Endothelial cell of umbilical vein (primary cell): ENCODE measurements at regions not wholly inside any gene's neighbourhood (a gene's known extent, or its start where the extent isn't known, plus 50 kb on each side); places are given as distances from the start of the nearest gene placed in this dataset.

ENCODE experiments used
- BruUV-seq: library from RNA; stranded (reverse); fragments of 400-500 nt; replicated peaks from 2 replicates; lab custom pipeline; 2021; lab: Mats Ljungman, UMichigan
- CTCF ChIA-PET: fragments of 300-600, 350-600 bp; sonication (Branson Sonifier 250); formaldehyde crosslinking; loops from one replicate; lab custom pipeline; 2021; ENCODE audit warnings: antibody characterized with exemption, inconsistent platforms; lab: Charles Lee
- POLR2A ChIA-PET: fragments of 300-600, 350-600 bp; sonication (Branson Sonifier 250); formaldehyde crosslinking; loops from one replicate; lab custom pipeline; 2021; ENCODE audit warnings: antibody characterized with exemption, inconsistent platforms; lab: Charles Lee
- DNase-seq: peaks from one replicate; pipeline ENCODE4 v3.0.0-alpha.2; 2011; ENCODE audit warnings: low read depth, low spot score
- FAIRE-seq: peaks from 2 replicates; lab custom pipeline; 2011; peaks lifted over from hg19 to GRCh38; lab: Jason Lieb, UNC
- H2AFZ ChIP-seq: 2 replicates; pipeline ENCODE4 v1.6.0; 2012; ENCODE audit warnings: low read depth, low read length, control low read depth, inconsistent platforms
- H3K27ac ChIP-seq: 2 replicates; pipeline ENCODE4 v1.5.1; 2011; ENCODE audit warnings: low read depth, mild to moderate bottlenecking, control low read depth, low read length, moderate library complexity; ENCODE audit not compliant: insufficient read depth
- H3K27me3 ChIP-seq, 2 experiments: 2 replicates each; pipeline versions ENCODE4 v1.6.0 to v1.6.1; 2011; ENCODE audit warnings: low read length in 2 of 2, mixed read lengths in 1 of 2; ENCODE audit not compliant: control insufficient read depth in 2 of 2, insufficient read depth in 2 of 2
- H3K36me3 ChIP-seq, 2 experiments: 2 replicates in 1 of 2; 3 replicates in 1 of 2; pipeline ENCODE4 v1.5.1; 2011; ENCODE audit warnings: low read length in 2 of 2, mild to moderate bottlenecking in 1 of 2, moderate library complexity in 1 of 2; ENCODE audit not compliant: control insufficient read depth in 2 of 2, insufficient read depth in 2 of 2; ENCODE audit errors: extremely low read depth in 1 of 2
- H3K4me1 ChIP-seq: 3 replicates; pipeline ENCODE4 v1.5.1; 2011; ENCODE audit warnings: mild to moderate bottlenecking, low read length; ENCODE audit not compliant: control insufficient read depth, insufficient read depth; ENCODE audit errors: extremely low read depth
- H3K4me2 ChIP-seq: 2 replicates; pipeline ENCODE4 v1.6.1; 2011; ENCODE audit warnings: low read length, control low read depth, mixed read lengths; ENCODE audit not compliant: insufficient read depth
- H3K4me3 ChIP-seq, 3 experiments: fragments of 200-600 bp in 1 of 3; sonication (generic), shearing (Covaris generic) in 1 of 3; replicated peaks in 1 of 3; 2 replicates each; pipeline ENCODE4 v1.5.1; 2011 to 2016; ENCODE audit warnings: control low read depth in 3 of 3, low read length in 3 of 3, mild to moderate bottlenecking in 2 of 3, inconsistent platforms in 1 of 3, low read depth in 1 of 3, moderate library complexity in 1 of 3; ENCODE audit not compliant: insufficient read depth in 1 of 3
- H3K79me2 ChIP-seq: 2 replicates; pipeline ENCODE4 v1.6.0; 2012; ENCODE audit warnings: low read length, inconsistent platforms; ENCODE audit not compliant: control insufficient read depth, insufficient read depth
- H3K9ac ChIP-seq: replicated peaks from 2 replicates; pipeline ENCODE3; 2011; ENCODE audit warnings: low read length, control low read depth; ENCODE audit not compliant: insufficient read depth; ENCODE audit errors: extremely low read depth
- H3K9me1 ChIP-seq: replicated peaks from 3 replicates; pipeline ENCODE4 v1.6.0; 2011; ENCODE audit warnings: mild to moderate bottlenecking, low read length; ENCODE audit not compliant: control insufficient read depth, insufficient read depth; ENCODE audit errors: extremely low read depth
- H3K9me3 ChIP-seq: replicated peaks from 2 replicates; pipeline ENCODE4 v1.5.1; 2012; ENCODE audit warnings: low read length, inconsistent platforms; ENCODE audit not compliant: control insufficient read depth, insufficient read depth
- H4K20me1 ChIP-seq: replicated peaks from 2 replicates; pipeline ENCODE3; 2011; ENCODE audit warnings: mild to moderate bottlenecking, low read length; ENCODE audit not compliant: control insufficient read depth, insufficient read depth; ENCODE audit errors: extremely low read depth
- CTCF ChIP-seq, 2 donors: IDR thresholded peaks; 1 replicate in 1 of 2; 2 replicates in 1 of 2; pipeline ENCODE4 v1.5.1; 2011; ENCODE audit warnings: low read length in 2 of 2, mild to moderate bottlenecking in 2 of 2, moderate library complexity in 2 of 2, control low read depth in 1 of 2, inconsistent platforms in 1 of 2, low read depth in 1 of 2; ENCODE audit not compliant: insufficient read depth in 1 of 2; ENCODE audit errors: extremely low read depth in 1 of 2
- EZH2 ChIP-seq: IDR thresholded peaks from 2 replicates; pipeline ENCODE4 v1.6.1; 2012; ENCODE audit warnings: borderline replicate concordance, low read depth, mild to moderate bottlenecking, moderate library complexity, low read length, inconsistent platforms; ENCODE audit not compliant: severe bottlenecking
- FOS ChIP-seq: IDR thresholded peaks from 2 replicates; pipeline ENCODE4 v1.6.1; 2011; ENCODE audit warnings: mild to moderate bottlenecking, low read length, moderate library complexity, borderline replicate concordance; ENCODE audit not compliant: insufficient read depth
- GATA2 ChIP-seq: IDR thresholded peaks from 2 replicates; pipeline ENCODE4 v1.7.0; 2011; ENCODE audit warnings: low read depth, mild to moderate bottlenecking, moderate library complexity, mixed read lengths, low read length; ENCODE audit not compliant: insufficient read length, insufficient read depth
- JUN ChIP-seq: IDR thresholded peaks from 2 replicates; pipeline ENCODE4 v1.6.1; 2011; ENCODE audit warnings: borderline replicate concordance, low read depth; ENCODE audit not compliant: insufficient read length, insufficient read depth
- POLR2AphosphoS5 ChIP-seq: IDR thresholded peaks from 2 replicates; pipeline ENCODE4 v1.6.1; 2012; ENCODE audit warnings: low read depth, mild to moderate bottlenecking, control low read depth, low read length, moderate library complexity; ENCODE audit not compliant: insufficient read depth
- dilution Hi-C: fragments of 300-500 bp; cut with MboI; formaldehyde crosslinking; loops from one replicate; pipeline ENCODE4 v1.15.0; 2019; ENCODE audit warnings: low sequenced_read_pairs; ENCODE audit not compliant: extremely low pct_ligation_motif_present
- intact Hi-C: fragments of 100-400 bp; cut with micrococcal nuclease; formaldehyde crosslinking; loops from one replicate; pipeline ENCODE4 v1.10.0; 2022

DNA sequence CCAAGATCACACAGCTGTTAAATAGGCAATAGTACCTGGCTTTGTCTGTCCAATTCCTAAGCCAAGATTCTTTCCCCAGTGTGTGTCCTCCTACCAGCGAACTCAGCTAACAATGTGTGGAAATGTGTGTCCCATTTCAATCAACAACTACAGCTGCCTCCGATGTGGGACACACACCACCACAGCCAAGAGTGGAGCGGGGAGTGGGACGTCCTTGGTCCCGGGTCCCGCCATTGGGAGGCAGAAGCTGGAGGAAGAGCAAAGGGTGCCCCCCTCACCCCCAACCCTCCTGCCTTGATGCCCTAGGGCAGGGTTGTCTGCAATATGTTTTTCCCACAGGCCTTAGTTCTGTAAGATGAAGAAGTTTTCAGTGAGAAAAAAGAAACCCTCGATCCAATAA, 265.4 kb upstream of the RAB4A start:
- Histone ChIP-seq H3K27ac (no peak overlapping the region), H2AFZ (no peak overlapping the region), H3K79me2 (no peaks in the 10 kb centered on the region), H4K20me1 (no peaks in the 10 kb centered on the region), H3K36me3 (no peaks in the 10 kb centered on the region), H3K4me1 (no peaks in the 10 kb centered on the region), H3K9me1 (no peaks in the 10 kb centered on the region), H3K9ac (no peak overlapping the region), H3K27me3 (no peaks in the 10 kb centered on the region), H3K9me3 (no peaks in the 10 kb centered on the region), H3K4me3 (no peak overlapping the region), H3K4me2 (no peak overlapping the region)
- DNase-seq (no peak), FAIRE-seq (no peak)
- ChIA-PET POLR2A (no interaction called here), CTCF (no interaction called here)
- dilution Hi-C loops (no loop called here), intact Hi-C loops (no loop called here)
- no TSS peak for BruUV-seq
- no peak for TF ChIP-seq GATA2
- TF ChIP-seq FOS = no peak
- no peak for TF ChIP-seq POLR2AphosphoS5
- no peak for TF ChIP-seq EZH2
- no peak for TF ChIP-seq JUN
- no peak for TF ChIP-seq CTCF (IDR thresholded peaks at IDR 0.05; ENCODE audit: extremely low read depth in 1 of 2, insufficient read depth in 1 of 2, low read depth in 1 of 2, low read length in 2 of 2)
